ENCODE measurements at regions not wholly inside any gene's neighbourhood (a gene's known extent, or its start where the extent isn't known, plus 50 kb on each side); places are given as distances from the start of the nearest gene placed in this dataset.

GRCh38 chr5:172562443-172562842, 78.6 kb upstream of the NEURL1B start (continued):
- no peak for TF ChIP-seq FOXO4 (CRISPR knock-in tag; IDR thresholded peaks at IDR 0.05)
- TF ChIP-seq ZNF143 (CRISPR knock-in tag; IDR thresholded peaks at IDR 0.05): no peak
- TF ChIP-seq MLX (CRISPR knock-in tag; conservative IDR thresholded peaks at IDR 0.05): no peak
- TF ChIP-seq THRAP3 (IDR thresholded peaks at IDR 0.05; ENCODE audit: borderline replicate concordance): no peak
- TF ChIP-seq SMAD1 (IDR thresholded peaks at IDR 0.05; ENCODE audit: low read depth, low read length, partially characterized antibody): no peak
- peak; percentile 18; the same call in 1 of the 2 replicates for TF ChIP-seq NFE2 (IDR thresholded peaks at IDR 0.05; ENCODE audit: low read depth)

- Histone ChIP-seq H3K27ac (ENCODE audit: extremely low read depth, low read depth, low read length) (no peak overlapping the region), H4K20me1 (replicated peaks; ENCODE audit: control insufficient read depth, insufficient read depth, low read length) (0 out of 2 replicates have a peak, but pooled peaks cover 4% of the 10 kb centered on the region), H3K4me2 (ENCODE audit: insufficient read depth, low read length) (no peak overlapping the region), H2AFZ (ENCODE audit: low read depth, low read length) (no peak overlapping the region), H3K79me2 (ENCODE audit: control insufficient read depth, insufficient read depth, low read length) (no peaks in the 10 kb centered on the region), H3K9me3 (replicated peaks; ENCODE audit: control insufficient read depth, insufficient read depth, low read depth, low read length) (no peaks in the 10 kb centered on the region), H3K9ac (ENCODE audit: insufficient read depth in 1 of 2, low read depth in 2 of 2, low read length in 2 of 2) (no peak overlapping the region), H3K4me3 (no peak overlapping the region), H3K36me3 (ENCODE audit: control insufficient read depth, insufficient read depth, low read length) (no peaks in the 10 kb centered on the region), H3K4me1 (replicated peaks in 1 of 2; ENCODE audit: control insufficient read depth in 2 of 2, insufficient read depth in 2 of 2, low read length in 2 of 2) (no peaks in the 10 kb centered on the region; a peak in 1 of 5 replicates), H3K9me1 (ENCODE audit: control insufficient read depth, insufficient read depth, low read length) (no peaks in the 10 kb centered on the region), H3K27me3 (ENCODE audit: control insufficient read depth in 2 of 2, insufficient read depth in 2 of 2, low read length in 2 of 2) (peaks cover 40 to 78% of the 10 kb centered on the region in 2 experiments; a peak in 4 of 5 replicates)
- FAIRE-seq (no peak), DNase-seq (ENCODE audit: extremely low read depth in 1 of 4, low spot score in 3 of 4) (no peak), ATAC-seq (no peak)
- WGBS (ENCODE audit: insufficient coverage, low coverage, missing lambda C conversion rate): 0% methylated on average over 3 of the region's 3 CpGs
- in situ Hi-C loops (cut with MboI) (no loop called here), intact Hi-C loops (cut with micrococcal nuclease) (no loop called here)
- no TSS peak for BruUV-seq (replicated peaks)
- CTCF ChIA-PET (ENCODE audit: low intra/inter-chr PET ratio): no interaction called here
- TF ChIP-seq CHCHD3 (CRISPR knock-in tag; IDR thresholded peaks at IDR 0.05): no peak
- TF ChIP-seq MXI1 (IDR thresholded peaks at IDR 0.05; ENCODE audit: low read depth, low read length): no peak
- no peak for TF ChIP-seq EHMT2 (IDR thresholded peaks at IDR 0.05)
- no peak for TF ChIP-seq ARID1B (IDR thresholded peaks at IDR 0.05)
- TF ChIP-seq SMARCB1 (IDR thresholded peaks at IDR 0.05; ENCODE audit: insufficient read length, low read depth): no peak
- TF ChIP-seq ZNF280A (IDR thresholded peaks at IDR 0.05; ENCODE audit: low read depth, partially characterized antibody): no peak
- TF ChIP-seq SFPQ (IDR thresholded peaks at IDR 0.05; ENCODE audit: low read depth, low read length): no peak
- POLR2A ChIA-PET: no interaction called here
Measured at GRCh38 chr5:172561151-172561550, 79.9 kb upstream of the NEURL1B start.
